ENCODE measurements at regions not wholly inside any gene's neighbourhood (a gene's known extent, or its start where the extent isn't known, plus 50 kb on each side); places are given as distances from the start of the nearest gene placed in this dataset.

- Histone ChIP-seq H3K27ac (ENCODE audit: low read depth in 1 of 2, low read length in 2 of 2) (no peak overlapping the region), H3K4me1 (ENCODE audit: insufficient read depth, low read length) (no peaks in the 10 kb centered on the region), H3K9me3 (ENCODE audit: control insufficient read depth in 1 of 2, insufficient read depth in 1 of 2, low read length in 2 of 2) (peaks cover 0 to 5% of the 10 kb centered on the region in 2 experiments), H3K36me3 (ENCODE audit: insufficient read depth, low read length) (no peaks in the 10 kb centered on the region), H3K27me3 (ENCODE audit: control insufficient read depth in 1 of 2, insufficient read depth in 2 of 2, low read length in 2 of 2) (no peaks in the 10 kb centered on the region), H3K4me3 (ENCODE audit: low read length) (no peak overlapping the region)
- intact Hi-C loops (cut with DNase I, micrococcal nuclease), result no loop called here
- DNase-seq (no peak), ATAC-seq (ENCODE audit: poor library complexity) (no peak)
- ChIA-PET POLR2A (no interaction called here), CTCF (no interaction called here)
- Mint-ChIP-seq H3K36me3 (ENCODE audit: low read depth) (no peaks in the 10 kb centered on the region), H3K4me3 (no peak overlapping the region), H3K4me1 (ENCODE audit: low read depth) (no peaks in the 10 kb centered on the region), H3K9me3 (peaks cover 2% of the 10 kb centered on the region), H3K27me3 (no peaks in the 10 kb centered on the region), H3K27ac (no peak overlapping the region)
- TF ChIP-seq CTCF (IDR thresholded peaks at IDR 0.05), result no peak
Observed at GRCh38 chr3:104176706-104177105, 1190.0 kb upstream of the ALCAM start.

DNA sequence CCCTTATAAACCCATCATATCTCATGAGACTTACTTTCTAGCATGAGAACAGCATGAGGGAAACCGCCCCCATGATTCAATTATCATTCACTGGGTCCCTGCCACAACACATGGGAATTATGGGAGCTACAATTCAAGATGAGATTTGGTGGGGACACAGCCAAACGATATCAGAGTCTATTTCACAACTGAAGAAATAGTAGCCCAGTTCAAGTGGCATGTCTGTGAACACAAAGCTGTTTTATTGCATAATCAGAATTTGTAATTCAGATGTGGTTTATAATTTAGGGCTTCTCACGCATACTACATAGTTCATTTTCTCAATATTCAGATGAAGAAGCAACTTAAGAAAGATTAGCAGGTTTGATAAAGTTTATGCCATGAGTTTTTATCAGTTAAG lies 1188.0 kb upstream of the ALCAM start:
- ATAC-seq (ENCODE audit: poor library complexity), result no peak
- Mint-ChIP-seq H3K9me3 (peaks cover 2% of the 10 kb centered on the region), H3K4me3 (no peak overlapping the region), H3K27me3 (no peaks in the 10 kb centered on the region), H3K4me1 (ENCODE audit: low read depth) (no peaks in the 10 kb centered on the region), H3K36me3 (ENCODE audit: low read depth) (no peaks in the 10 kb centered on the region), H3K27ac (no peak overlapping the region)
- DNase-seq, result no peak
- TF ChIP-seq CTCF (IDR thresholded peaks at IDR 0.05), result no peak
- intact Hi-C loops (cut with DNase I, micrococcal nuclease), result no loop called here
- Histone ChIP-seq H3K4me1 (ENCODE audit: insufficient read depth, low read length) (no peaks in the 10 kb centered on the region), H3K27ac (ENCODE audit: low read depth in 1 of 2, low read length in 2 of 2) (no peak overlapping the region), H3K36me3 (ENCODE audit: insufficient read depth, low read length) (no peaks in the 10 kb centered on the region), H3K4me3 (ENCODE audit: low read length) (no peak overlapping the region), H3K9me3 (ENCODE audit: control insufficient read depth in 1 of 2, insufficient read depth in 1 of 2, low read length in 2 of 2) (no peaks in the 10 kb centered on the region), H3K27me3 (ENCODE audit: control insufficient read depth in 1 of 2, insufficient read depth in 2 of 2, low read length in 2 of 2) (no peaks in the 10 kb centered on the region)
- ChIA-PET POLR2A (no interaction called here), CTCF (no interaction called here)

DNA sequence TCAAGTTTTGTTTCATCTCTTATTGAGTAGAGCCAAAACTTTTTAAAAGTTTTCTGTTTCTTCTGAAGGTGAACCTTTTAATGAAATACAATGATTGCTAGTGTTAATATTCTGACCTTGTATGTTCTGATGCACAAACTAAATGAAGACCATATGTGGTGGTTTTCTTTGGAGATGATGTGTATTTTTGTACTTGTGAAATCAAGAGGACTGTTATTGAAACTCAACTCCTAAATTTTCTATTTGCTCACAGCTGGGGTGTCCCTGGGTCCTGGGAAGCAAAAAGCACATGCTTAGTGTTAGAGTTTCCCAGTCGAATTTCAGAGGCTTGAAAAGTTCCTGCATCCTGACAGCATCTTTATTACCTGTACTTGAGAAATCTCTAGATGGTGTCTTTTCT lies 1185.8 kb upstream of the ALCAM start:
- H3K36me3 ChIP-seq (ENCODE audit: insufficient read depth, low read length), result no peaks in the 10 kb centered on the region
- no peak for ATAC-seq (ENCODE audit: poor library complexity)
- Mint-ChIP-seq H3K36me3 (ENCODE audit: low read depth) (no peaks in the 10 kb centered on the region), H3K4me1 (ENCODE audit: low read depth) (no peaks in the 10 kb centered on the region), H3K27me3 (no peaks in the 10 kb centered on the region), H3K9me3 (peaks cover 2% of the 10 kb centered on the region), H3K4me3 (no peak overlapping the region), H3K27ac (no peak overlapping the region)
- no peak overlapping the region for H3K27ac ChIP-seq (ENCODE audit: low read depth in 1 of 2, low read length in 2 of 2)
- CTCF ChIA-PET, result no interaction called here
- H3K4me1 ChIP-seq (ENCODE audit: insufficient read depth, low read length), result no peaks in the 10 kb centered on the region
- H3K9me3 ChIP-seq (ENCODE audit: control insufficient read depth in 1 of 2, insufficient read depth in 1 of 2, low read length in 2 of 2), result no peaks in the 10 kb centered on the region
- POLR2A ChIA-PET, result no interaction called here
- no peak for DNase-seq
- H3K4me3 ChIP-seq (ENCODE audit: low read length), result no peak overlapping the region
- intact Hi-C loops (cut with DNase I, micrococcal nuclease), result no loop called here
- H3K27me3 ChIP-seq (ENCODE audit: control insufficient read depth in 1 of 2, insufficient read depth in 2 of 2, low read length in 2 of 2), result no peaks in the 10 kb centered on the region
- TF ChIP-seq CTCF (IDR thresholded peaks at IDR 0.05), result no peak
